ENCODE measurements at regions not wholly inside any gene's neighbourhood (a gene's known extent, or its start where the extent isn't known, plus 50 kb on each side); places are given as distances from the start of the nearest gene placed in this dataset.

DNA sequence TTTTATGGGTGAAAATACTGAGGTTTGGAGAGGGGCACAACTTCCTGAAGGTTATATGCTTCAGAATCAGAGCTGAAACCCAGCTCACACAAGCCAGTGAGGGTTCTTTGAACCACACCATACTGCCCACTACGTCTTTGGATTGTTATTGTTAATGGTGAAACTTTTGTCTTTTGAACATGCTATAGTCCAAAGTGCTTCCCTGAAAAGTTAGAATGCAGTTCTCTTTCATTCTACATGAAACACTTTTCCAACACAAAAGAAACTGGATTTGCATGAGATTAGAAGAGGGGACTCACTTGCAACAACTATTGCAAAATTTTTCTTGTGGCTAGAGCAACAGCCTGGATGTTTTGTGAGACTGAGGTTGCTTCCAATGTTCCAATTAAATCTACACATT is 473.6 kb downstream of the SOX2 start:
- in situ Hi-C loops (cut with HindIII; ENCODE audit: low sequenced_read_pairs): no loop called here

DNA sequence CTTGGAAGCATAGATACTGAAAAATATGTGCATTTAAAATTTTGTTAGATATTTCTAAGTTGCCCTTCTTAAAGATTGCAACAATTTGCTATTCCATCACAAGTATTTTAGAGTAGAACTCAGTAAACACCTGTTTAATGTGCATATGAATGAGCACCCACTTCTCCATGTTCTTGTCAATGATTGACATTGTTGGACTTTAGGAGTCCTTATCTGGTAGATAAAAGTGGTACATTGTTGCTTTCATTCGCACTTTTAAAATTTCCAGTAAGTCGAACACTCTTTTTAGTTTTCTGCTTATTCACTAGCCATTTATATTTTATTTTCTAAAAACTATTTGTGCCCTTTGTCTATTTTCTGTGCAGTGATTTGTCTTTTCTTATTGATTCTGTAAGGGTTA is 478.3 kb downstream of the SOX2 start:
- in situ Hi-C loops (cut with HindIII; ENCODE audit: low sequenced_read_pairs): no loop called here

DNA sequence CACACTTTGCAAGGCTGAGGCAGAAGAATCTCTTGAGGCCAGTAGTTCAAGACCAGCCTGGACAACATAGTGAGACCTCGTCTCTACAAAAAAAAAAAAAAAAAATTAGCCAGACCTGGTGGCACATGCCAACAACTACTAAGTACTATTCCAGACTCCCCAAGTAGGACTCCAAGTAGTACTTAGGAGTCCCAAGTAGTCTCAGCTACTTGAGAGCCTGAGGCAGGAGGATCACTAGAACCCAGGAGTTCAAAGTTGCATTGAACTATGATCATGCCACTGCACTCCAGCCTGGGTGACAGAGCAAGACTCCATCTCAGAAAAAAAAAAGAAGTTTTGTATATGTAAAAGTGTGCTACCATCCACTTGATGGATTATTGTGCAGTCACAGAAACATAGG is 486.6 kb downstream of the SOX2 start:
- in situ Hi-C loops (cut with HindIII; ENCODE audit: low sequenced_read_pairs): no loop called here

DNA sequence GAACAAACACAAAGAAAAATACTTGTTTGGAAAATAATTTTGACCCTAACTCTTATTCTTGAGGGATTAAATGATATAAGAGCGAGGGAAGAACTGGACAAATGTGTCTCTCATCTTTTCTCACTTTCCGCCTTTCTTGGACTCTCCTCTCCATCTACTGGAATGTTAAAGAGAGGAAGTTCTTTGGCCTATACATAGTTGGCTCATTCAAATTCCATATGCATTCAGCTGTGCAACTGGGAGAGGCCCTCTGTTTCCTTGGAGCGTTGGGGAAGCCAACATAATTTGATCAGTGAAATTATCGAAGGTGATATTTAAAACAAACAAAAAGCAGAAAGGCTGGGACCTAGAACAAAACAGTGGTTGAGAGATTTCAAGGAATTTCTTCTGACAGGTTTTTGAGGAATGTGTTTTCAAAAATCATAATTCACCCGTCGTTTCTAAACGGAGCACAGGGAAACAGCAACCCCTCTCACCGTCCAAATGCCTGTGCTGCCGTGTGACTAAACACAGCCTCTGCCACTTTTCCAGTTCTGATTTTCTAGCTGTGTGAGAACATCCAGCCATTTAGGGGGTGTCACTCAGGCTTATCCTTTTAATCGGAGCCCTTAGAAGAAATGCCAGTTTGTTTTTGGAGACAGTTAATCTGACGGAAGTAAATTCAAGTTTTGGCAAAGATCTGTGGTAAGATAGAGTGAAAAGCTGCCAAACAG is 489.9 kb downstream of the SOX2 start:
- in situ Hi-C loops (cut with HindIII; ENCODE audit: low sequenced_read_pairs): no loop called here

DNA sequence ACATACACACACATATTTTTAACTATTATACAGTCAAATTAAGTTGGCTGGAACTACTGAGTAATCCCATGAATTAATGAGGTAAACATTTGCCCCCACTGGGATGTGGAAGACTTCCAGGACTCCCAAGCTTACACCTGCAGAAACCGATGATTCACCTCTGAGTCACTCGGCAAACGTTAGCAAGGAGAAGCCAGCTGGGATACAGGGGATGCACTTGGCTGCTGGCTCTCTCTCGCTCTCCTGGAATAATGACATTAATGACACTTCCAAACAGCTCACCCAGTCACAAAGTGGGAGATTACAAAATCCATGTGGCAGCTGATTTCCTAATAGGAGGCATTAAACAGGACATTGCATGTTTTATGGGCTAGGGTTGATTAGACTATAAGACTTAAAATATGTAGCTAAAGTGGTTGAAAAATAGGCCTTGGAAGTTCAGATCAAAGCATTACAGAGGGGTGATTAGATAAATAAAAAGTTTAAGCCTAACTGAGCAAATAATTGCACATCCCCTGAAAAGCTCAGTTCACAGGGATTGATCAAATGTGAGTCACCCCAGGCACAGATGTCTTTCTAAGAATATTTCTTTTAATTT is 500.9 kb downstream of the SOX2 start:
- in situ Hi-C loops (cut with HindIII; ENCODE audit: low sequenced_read_pairs): no loop called here

DNA sequence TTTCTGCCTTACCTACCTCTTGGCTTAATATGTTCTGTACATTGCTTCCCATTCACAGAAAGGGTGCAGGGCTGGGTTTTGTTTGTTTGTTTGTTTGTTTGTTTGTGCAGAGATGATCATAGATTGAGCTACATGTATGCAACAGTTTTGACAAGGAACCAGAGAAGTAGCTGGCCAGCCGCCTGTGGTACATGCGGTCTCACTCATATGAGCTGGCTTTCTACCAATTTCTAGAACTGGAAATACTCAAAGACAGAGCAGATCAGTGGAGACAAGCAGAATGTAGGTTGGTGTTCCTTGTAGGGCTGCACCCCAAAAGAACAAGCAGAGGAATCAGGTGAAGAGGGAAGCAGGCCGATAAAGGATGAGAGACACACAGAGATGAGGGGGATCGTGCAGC is 502.7 kb downstream of the SOX2 start:
- in situ Hi-C loops (cut with HindIII; ENCODE audit: low sequenced_read_pairs): no loop called here

DNA sequence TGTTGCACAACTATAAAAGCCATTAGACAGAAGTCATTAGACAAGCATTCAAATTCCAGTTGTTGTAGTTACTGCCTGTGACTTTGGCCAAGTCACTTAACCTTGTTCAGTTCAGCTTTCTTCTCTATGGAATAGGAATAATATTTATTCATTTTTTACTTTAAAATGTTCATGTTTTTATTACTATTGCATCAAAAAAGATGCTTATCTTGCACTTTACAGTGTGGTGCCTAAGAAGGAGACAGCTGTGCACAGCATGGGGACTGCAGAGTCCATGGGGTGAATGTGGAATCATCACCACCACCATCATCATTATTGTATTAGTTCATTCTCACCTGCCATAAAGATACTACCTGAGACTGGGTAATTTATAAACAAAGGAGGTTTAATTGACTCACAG is 504.2 kb downstream of the SOX2 start:
- in situ Hi-C loops (cut with HindIII; ENCODE audit: low sequenced_read_pairs): no loop called here

DNA sequence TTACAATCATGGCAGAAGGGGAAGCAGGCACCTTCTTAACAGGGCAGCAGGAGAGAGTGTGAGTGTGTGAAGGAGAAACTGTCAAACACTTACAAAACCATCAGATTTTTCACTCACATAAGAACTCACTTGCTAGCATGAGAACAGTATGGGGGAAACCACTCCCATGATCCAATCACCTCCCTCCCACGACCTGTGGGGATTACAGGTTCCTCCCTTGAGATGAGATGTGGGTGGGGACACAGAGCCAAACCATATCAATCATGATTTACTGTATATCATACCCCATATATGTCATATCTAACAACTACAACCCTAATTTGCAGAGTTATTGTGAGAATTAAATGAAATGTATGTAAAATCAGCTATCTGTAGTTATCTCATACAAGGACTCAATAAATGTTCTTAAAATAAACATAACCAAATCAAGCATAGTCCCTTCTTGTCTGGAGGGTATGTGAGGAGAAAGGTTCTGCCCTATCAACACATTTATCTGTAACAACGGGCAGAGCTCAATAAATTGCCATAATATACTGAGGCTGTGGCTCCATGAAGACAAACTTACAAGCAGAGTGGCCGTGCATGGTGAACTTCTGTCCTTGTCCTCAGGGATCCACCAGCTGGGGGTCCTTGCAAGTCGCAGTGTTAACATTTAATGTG is 504.7 kb downstream of the SOX2 start:
- in situ Hi-C loops (cut with HindIII; ENCODE audit: low sequenced_read_pairs): no loop called here

DNA sequence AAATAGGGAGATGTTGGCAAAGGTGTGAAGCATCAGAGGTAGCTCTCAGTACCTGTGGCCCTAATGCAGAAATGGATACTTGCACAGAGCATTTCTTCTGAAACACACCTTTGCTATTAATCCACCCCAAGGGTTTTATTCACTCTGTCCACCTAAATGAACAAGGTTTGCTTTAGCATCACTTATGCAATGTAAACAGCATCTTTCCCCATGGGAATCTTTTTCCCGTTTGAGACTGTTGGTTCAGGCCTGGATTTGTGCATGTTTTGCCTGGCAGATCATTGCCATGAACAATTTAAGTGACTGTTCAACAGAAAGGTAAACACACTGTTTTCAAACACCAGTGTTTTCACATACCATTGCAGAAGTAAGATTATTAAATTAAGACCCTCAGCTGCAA is 508.3 kb downstream of the SOX2 start:
- in situ Hi-C loops (cut with HindIII; ENCODE audit: low sequenced_read_pairs): no loop called here

DNA sequence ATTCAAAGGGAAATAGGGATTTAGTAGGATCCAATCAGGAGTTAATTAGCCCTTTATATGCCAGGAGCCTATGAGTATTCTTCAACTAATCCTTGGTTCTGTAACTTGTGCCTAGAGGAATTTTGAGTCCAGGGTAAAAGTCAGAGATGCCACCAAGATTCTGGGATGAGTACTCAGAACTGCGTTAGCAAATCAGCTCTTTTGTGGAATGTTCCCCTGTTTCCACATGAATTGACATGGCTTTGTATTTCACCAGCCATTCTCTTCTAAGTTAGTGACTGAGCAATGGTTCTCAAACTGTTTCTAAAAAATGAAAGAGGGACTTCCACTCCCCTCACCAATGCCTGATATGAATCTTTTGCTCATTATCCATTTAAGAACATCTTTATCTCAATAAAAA is 508.7 kb downstream of the SOX2 start:
- in situ Hi-C loops (cut with HindIII; ENCODE audit: low sequenced_read_pairs): no loop called here

DNA sequence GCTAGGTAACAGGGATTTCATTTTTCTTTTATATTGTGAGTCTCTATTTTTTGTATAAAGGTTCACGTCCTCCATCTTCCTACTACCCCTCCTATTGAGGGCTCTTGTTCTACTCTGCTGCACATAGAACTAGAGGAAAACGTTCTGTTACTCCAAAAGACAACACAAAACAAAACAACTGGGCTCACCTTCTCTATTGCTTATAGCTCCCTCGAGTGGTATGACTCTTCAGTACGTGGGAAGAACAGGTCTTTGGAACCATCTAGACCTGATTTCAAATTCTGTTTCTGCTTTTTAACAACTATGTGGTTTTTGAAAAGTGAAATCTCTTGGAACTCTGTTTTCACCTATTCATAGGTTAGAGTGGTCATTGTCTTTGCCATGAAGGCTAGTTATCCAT is 515.3 kb downstream of the SOX2 start:
- in situ Hi-C loops (cut with HindIII; ENCODE audit: low sequenced_read_pairs): no loop called here

DNA sequence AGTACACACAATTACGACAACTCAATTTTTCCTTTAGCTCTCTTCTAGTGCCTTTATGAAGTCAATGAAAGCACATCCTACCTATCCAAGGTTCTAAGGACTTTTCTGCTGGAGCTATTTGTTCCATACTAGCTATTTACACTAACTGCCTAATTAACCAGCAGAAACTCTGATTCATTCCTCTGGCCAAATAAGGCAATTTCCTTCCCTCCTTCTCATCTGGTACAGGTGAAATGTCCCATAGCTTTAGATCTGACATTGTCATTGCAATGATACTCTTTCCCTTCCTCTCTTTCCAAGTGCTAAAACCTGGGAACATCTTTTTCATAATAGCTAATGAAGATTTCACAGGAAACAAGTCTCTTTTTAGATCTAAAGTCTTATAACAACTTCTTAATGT is 521.7 kb downstream of the SOX2 start:
- in situ Hi-C loops (cut with HindIII; ENCODE audit: low sequenced_read_pairs): no loop called here

DNA sequence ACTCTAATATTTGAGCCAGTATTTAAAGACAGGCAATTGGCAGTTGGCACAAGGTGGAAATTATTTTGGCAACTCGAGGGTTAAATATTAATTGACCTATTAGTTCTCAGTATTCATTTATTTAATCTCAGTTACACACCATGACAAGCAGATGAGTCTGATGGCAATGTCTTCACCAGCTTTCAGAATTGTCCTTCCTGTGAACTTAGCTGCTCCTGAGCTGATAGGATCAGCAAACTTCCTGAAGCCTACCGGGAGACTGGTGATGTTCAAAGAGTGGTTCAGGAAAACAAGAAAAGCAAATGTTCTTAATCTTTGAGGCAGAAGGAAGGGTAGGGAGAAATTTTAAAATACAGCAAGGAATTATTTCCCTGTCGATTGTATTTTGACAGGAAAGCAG is 522.2 kb downstream of the SOX2 start:
- in situ Hi-C loops (cut with HindIII; ENCODE audit: low sequenced_read_pairs): no loop called here

DNA sequence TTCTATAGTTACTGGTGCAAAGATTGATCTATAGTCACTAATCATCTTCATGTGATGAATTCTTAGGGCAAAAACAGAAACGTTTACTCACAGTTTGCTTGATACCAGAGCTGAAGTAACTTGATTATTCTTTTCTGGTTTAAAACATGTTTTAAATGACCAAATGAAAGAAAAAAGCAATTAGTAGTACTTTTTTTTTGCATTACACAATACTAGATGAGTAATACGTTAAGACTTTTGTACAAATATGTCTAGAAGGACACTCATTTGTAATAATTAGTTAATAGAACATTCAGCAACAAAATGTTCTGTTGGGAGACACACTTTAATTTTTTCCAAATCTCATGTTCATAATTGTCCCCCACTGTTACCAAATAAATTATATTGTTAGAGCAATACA is 523.2 kb downstream of the SOX2 start:
- in situ Hi-C loops (cut with HindIII; ENCODE audit: low sequenced_read_pairs): no loop called here

DNA sequence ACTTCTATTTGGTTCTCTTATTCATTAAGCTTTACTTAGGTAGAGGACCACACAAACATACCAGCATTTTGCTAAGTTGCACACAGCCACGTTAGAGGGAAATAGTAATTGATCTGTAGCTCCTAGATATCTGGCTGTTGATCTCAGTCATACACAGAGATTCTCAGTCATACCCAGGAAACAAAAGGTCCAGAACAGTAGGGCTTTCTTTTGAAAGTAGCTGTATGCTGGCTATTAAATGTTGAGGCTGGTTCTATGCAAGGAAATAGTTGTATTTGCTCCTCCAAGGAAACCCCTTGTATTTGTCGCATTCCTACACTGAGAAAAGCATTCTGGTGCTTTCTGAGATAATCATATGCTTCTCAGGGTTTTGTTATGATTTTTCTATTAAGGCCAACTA is 523.8 kb downstream of the SOX2 start:
- in situ Hi-C loops (cut with HindIII; ENCODE audit: low sequenced_read_pairs): no loop called here

DNA sequence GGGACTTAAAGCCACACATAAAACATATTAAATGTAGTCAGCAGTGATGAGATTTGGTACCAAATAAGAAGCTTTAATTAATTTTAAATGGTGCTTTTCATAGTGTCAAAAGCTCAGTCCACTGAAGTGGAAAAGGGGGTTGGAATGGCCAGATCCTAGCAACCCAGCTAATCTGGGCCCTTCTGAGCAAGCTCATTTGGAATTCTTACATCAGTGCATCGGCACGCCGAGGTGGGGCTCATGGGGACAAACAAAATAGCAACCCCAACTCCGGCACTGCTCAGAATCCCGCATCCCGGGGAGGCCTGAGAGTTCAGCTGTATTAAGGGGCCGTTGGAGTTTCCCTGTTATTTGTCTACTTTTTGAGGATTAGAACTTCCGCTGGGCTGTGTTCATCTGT is 526.4 kb downstream of the SOX2 start:
- in situ Hi-C loops (cut with HindIII; ENCODE audit: low sequenced_read_pairs): no loop called here

DNA sequence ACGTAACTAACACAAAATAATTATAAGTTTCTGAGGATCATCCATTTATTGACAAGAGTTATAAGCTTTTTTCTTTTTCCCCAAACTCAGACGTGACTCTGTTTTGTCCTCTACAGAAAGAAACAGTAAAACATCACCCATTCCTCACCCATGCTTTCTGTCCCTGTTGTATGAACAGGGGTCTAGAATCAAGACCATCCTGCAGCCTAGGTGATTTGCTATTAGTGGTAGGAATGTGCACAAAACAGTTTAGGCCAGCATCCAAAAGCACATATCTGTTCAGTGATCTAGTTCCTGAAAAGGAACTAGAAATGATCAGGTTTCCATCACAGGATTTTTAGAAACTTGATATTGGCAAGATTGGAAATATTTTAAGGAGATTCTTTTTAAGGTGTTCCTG is 527.6 kb downstream of the SOX2 start:
- in situ Hi-C loops (cut with HindIII; ENCODE audit: low sequenced_read_pairs): no loop called here

DNA sequence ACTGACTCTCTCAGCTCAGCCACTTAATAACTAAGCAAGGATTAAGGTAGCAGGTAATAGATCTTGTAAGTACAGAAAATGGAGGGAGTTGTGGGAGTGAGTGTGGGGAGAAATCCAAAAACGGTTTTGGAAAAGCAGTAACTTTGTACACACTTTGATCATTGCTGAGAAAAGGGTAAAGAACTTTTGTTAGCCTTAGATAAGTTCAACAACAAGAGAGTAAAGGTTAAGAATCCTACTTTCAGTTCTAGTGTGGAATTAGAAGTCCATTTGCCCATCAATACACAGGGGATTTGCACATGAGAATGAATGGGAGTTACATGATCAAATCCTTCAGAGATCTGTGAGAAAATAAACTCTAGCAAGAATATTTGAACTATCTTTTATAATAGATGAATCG is 528.7 kb downstream of the SOX2 start:
- in situ Hi-C loops (cut with HindIII; ENCODE audit: low sequenced_read_pairs): no loop called here

DNA sequence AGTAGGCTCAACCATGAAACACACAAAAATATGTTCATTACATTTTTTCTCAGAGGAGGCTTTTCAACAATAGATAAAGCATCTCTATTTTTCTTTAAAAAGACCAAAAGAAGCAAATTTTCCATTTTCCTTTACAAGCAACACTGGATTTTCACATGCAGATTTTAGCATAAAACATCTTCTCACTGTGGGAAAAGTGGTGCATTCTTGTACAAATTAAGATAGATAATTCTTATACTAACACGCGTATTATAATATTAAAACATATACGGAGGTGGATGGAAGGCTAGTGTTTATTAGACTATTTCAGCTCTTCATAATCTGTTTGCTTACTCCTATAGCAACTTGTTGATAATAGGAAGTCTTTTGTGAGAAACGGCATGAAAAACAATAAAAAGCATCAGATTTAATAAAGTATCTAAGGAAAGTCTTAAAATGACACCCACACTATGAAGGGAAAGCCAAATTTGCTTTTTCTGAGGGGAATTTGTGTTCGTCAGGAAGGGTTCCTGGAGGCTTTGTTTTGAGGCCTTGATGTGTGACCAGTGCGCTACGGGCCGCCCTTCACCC is 529.6 kb downstream of the SOX2 start:
- in situ Hi-C loops (cut with HindIII; ENCODE audit: low sequenced_read_pairs): no loop called here

DNA sequence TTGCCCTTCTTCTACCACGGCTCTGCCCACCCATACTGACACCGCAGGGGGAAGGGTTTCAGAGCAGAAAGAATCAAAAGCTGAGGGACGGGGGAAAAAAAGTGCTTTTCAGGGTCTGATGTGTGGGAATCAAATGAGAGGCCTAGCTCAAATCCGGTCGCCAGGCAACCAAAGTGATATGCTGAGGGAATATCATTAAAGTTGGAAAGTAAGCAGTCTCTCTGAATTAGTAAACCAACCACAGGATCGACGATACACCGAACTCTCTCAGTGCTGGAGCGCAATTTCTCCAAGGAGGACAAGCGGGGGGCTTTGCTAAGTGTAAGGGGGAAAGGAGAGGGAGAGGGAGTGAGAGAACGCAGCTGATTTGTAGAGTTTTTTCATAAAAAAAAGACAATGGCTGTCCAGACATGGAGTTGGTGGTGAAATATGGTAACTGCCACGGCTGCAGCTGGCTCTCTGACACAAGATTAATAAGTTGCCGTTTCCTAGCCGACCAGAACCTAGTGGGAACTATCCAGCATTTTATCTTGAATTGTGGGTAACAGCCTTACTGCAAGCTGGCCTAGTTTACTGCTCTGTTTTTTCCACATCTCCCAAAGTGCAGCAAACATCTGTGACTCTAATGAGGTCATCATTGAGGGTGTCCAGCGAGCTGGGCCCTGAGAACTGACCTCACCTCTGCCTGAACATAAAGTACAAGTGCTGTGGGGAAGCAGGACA is 530.2 kb downstream of the SOX2 start:
- in situ Hi-C loops (cut with HindIII; ENCODE audit: low sequenced_read_pairs): no loop called here

DNA sequence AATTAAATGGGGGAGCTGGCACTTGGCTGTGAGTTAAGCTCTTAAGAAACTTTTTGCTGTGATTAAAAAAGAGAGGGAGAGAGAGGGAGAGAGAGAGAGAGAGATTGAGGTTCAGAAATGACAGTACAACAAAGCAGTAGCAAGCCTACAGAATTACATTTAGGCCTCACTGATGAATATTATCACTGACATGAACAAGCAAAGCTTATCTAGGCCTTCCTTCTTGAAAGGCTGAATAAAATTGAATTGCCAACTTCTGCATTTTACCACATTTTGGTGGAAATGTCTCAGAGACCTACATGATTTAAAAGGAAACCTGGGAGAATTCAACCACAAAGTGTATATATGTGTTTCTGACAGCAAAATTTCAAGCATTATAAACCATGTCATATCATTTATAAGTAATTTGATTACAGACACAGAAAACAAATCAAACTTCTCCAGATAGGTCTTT is 530.8 kb downstream of the SOX2 start:
- in situ Hi-C loops (cut with HindIII; ENCODE audit: low sequenced_read_pairs): no loop called here

Data from endothelial cell of hepatic sinusoid (primary cell).